Calu3 (cell line): ENCODE measurements at regions not wholly inside any gene's neighbourhood (a gene's known extent, or its start where the extent isn't known, plus 50 kb on each side); places are given as distances from the start of the nearest gene placed in this dataset.

ENCODE experiments used
- BruUV-seq: library from RNA; stranded (reverse); fragments of 400-500 nt; replicated peaks from 2 replicates; lab custom pipeline; 2021; lab: Mats Ljungman, UMichigan
- CTCF ChIA-PET: fragments of 300-600 bp; sonication (Branson Sonifier 250); formaldehyde crosslinking; loops from one replicate; lab custom pipeline; 2022; ENCODE audit warnings: antibody characterized with exemption; lab: Charles Lee
- DNase-seq: peaks from one replicate; pipeline ENCODE4 v3.0.0; 2022
- H3K27ac Mint-ChIP-seq: one replicate; pipeline ENCODE4 v1.8.0; 2022; ENCODE audit warnings: mixed read lengths; ENCODE audit not compliant: unreplicated experiment
- H3K27me3 Mint-ChIP-seq: one replicate; pipeline ENCODE4 v1.8.0; 2022; ENCODE audit warnings: mixed read lengths; ENCODE audit not compliant: unreplicated experiment
- H3K36me3 Mint-ChIP-seq: one replicate; pipeline ENCODE4 v1.8.0; 2022; ENCODE audit warnings: mild to moderate bottlenecking, moderate library complexity, mixed read lengths; ENCODE audit not compliant: insufficient read depth, unreplicated experiment
- H3K4me1 Mint-ChIP-seq: one replicate; pipeline ENCODE4 v1.8.0; 2022; ENCODE audit warnings: mild to moderate bottlenecking, low read depth, mixed read lengths; ENCODE audit not compliant: unreplicated experiment
- H3K4me3 Mint-ChIP-seq: one replicate; pipeline ENCODE4 v1.8.0; 2022; ENCODE audit warnings: mild to moderate bottlenecking, low read depth, moderate library complexity, mixed read lengths; ENCODE audit not compliant: unreplicated experiment
- H3K9me3 Mint-ChIP-seq: one replicate; pipeline ENCODE4 v1.8.0; 2022; ENCODE audit warnings: low read depth, mixed read lengths; ENCODE audit not compliant: unreplicated experiment
- CTCF ChIP-seq: fragments of 200-600 bp; IDR thresholded peaks from one replicate; pipeline ENCODE4 v1.8.0; 2022; ENCODE audit warnings: antibody characterized with exemption; ENCODE audit not compliant: unreplicated experiment
- intact Hi-C: fragments of 100-400 bp; cut with micrococcal nuclease; formaldehyde crosslinking; loops from one replicate; pipeline ENCODE4 v1.10.0; 2022; ENCODE audit not compliant: unreplicated experiment

GRCh38 chr2:120898961-120899750 is 163.5 kb downstream of the GLI2 start:
- CTCF ChIA-PET: no interaction called here
- H3K27ac Mint-ChIP-seq: no peak overlapping the region
- H3K4me3 Mint-ChIP-seq: no peak overlapping the region
- H3K9me3 Mint-ChIP-seq: no peaks in the 10 kb centered on the region
- intact Hi-C loops: no loop called here
- DNase-seq: no peak
- no peaks in the 10 kb centered on the region for H3K36me3 Mint-ChIP-seq
- peaks cover 14% of the 10 kb centered on the region for H3K4me1 Mint-ChIP-seq
- H3K27me3 Mint-ChIP-seq: no peaks in the 10 kb centered on the region
- no peak for TF ChIP-seq CTCF
- no TSS peak for BruUV-seq

DNA sequence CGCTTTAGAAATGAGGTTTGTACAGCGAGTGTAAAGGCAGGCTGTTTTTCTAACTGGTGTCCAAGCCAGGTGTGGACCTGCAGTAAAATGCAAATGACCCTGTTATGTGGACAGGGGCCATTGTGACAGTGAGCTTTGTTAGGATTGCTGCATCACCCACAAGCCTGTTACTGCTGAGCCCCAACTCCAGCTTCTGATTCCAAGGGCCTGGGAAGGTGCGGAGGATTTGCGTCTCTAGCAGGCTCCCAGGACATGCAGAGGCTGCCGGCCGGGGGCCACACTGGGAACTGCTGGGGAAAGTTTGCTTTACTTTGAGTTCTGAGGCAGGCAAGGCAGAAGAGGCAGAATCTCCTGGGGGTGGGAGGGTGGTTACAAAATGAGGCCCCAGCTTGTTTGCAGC is 164.1 kb downstream of the GLI2 start:
- CTCF ChIA-PET: interaction anchor here (0.6 kb wide), 1 partner anchor 19 kb away, joined by 5 read pairs; no protein-coding TSS in a partner anchor
- intact Hi-C loops: no loop called here
- Mint-ChIP-seq H3K27ac (no peak overlapping the region), H3K27me3 (no peaks in the 10 kb centered on the region), H3K4me1 (peaks cover 14% of the 10 kb centered on the region), H3K4me3 (no peak overlapping the region), H3K9me3 (no peaks in the 10 kb centered on the region), H3K36me3 (no peaks in the 10 kb centered on the region)
- no peak for DNase-seq
- no peak for TF ChIP-seq CTCF
- BruUV-seq: no TSS peak

- Mint-ChIP-seq H3K4me1 (peaks cover 14% of the 10 kb centered on the region), H3K9me3 (no peaks in the 10 kb centered on the region), H3K27me3 (no peaks in the 10 kb centered on the region), H3K36me3 (no peaks in the 10 kb centered on the region), H3K4me3 (no peak overlapping the region), H3K27ac (no peak overlapping the region)
- intact Hi-C loops: no loop called here
- CTCF ChIA-PET: interaction anchor here (1.1 kb wide), 1 partner anchor 13 kb away, joined by 3 read pairs; no protein-coding TSS in a partner anchor
- DNase-seq: no peak
- no peak for TF ChIP-seq CTCF
- BruUV-seq: no TSS peak
Observed at GRCh38 chr2:120901201-120901600, 165.5 kb downstream of the GLI2 start.

GRCh38 chr2:120902592-120902991 is 166.9 kb downstream of the GLI2 start:
- CTCF ChIA-PET: no interaction called here
- Mint-ChIP-seq H3K27me3 (no peaks in the 10 kb centered on the region), H3K9me3 (no peaks in the 10 kb centered on the region), H3K4me3 (no peak overlapping the region), H3K36me3 (no peaks in the 10 kb centered on the region), H3K27ac (no peak overlapping the region), H3K4me1 (peaks cover 3% of the 10 kb centered on the region)
- intact Hi-C loops: no loop called here
- TF ChIP-seq CTCF: no peak
- no TSS peak for BruUV-seq
- no peak for DNase-seq
